ENCODE measurements at regions not wholly inside any gene's neighbourhood (a gene's known extent, or its start where the extent isn't known, plus 50 kb on each side); places are given as distances from the start of the nearest gene placed in this dataset.

GRCh38 chr2:146784602-146785001, 1060.2 kb upstream of the ACVR2A start:
- TF ChIP-seq, protein P1, sequence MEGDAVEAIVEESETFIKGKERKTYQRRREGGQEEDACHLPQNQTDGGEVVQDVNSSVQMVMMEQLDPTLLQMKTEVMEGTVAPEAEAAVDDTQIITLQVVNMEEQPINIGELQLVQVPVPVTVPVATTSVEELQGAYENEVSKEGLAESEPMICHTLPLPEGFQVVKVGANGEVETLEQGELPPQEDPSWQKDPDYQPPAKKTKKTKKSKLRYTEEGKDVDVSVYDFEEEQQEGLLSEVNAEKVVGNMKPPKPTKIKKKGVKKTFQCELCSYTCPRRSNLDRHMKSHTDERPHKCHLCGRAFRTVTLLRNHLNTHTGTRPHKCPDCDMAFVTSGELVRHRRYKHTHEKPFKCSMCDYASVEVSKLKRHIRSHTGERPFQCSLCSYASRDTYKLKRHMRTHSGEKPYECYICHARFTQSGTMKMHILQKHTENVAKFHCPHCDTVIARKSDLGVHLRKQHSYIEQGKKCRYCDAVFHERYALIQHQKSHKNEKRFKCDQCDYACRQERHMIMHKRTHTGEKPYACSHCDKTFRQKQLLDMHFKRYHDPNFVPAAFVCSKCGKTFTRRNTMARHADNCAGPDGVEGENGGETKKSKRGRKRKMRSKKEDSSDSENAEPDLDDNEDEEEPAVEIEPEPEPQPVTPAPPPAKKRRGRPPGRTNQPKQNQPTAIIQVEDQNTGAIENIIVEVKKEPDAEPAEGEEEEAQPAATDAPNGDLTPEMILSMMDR (IDR thresholded peaks at IDR 0.05 in 2 of 3, conservative IDR thresholded peaks at IDR 0.05 in 1 of 3; ENCODE audit: borderline replicate concordance in 1 of 3, insufficient read depth in 1 of 3, low read depth in 2 of 3, low read length in 2 of 3): no peak
- TF ChIP-seq CEBPB (IDR thresholded peaks at IDR 0.05; ENCODE audit: low read depth) (no peak), RAD21 (IDR thresholded peaks at IDR 0.05; ENCODE audit: low read depth) (no peak), EZH2 (IDR thresholded peaks at IDR 0.05) (no peak)
